SH-SY5Y (cell line): ENCODE measurements at regions not wholly inside any gene's neighbourhood (a gene's known extent, or its start where the extent isn't known, plus 50 kb on each side); places are given as distances from the start of the nearest gene placed in this dataset.

ENCODE experiments used
- GATA2 ChIP-seq: IDR thresholded peaks from 2 replicates; pipeline ENCODE4 v1.6.1; 2011; ENCODE audit warnings: mild to moderate bottlenecking, low read depth, low read length
- GATA3 ChIP-seq: IDR thresholded peaks from 2 replicates; pipeline ENCODE4 v1.6.1; 2011; ENCODE audit warnings: low read depth, mild to moderate bottlenecking, low read length, moderate library complexity

GRCh38 chr2:172284209-172284608 lies 143.2 kb upstream of the ITGA6 start:
- TF ChIP-seq GATA2 (no peak), GATA3 (no peak)
